ENCODE measurements at regions not wholly inside any gene's neighbourhood (a gene's known extent, or its start where the extent isn't known, plus 50 kb on each side); places are given as distances from the start of the nearest gene placed in this dataset.

- TF ChIP-seq CTCF (conservative IDR thresholded peaks at IDR 0.05), result no peak
- no peak for TF ChIP-seq EZH2 (IDR thresholded peaks at IDR 0.05; ENCODE audit: low read depth)
Measured at GRCh38 chr18:64979791-64980190, 771.0 kb upstream of the CDH7 start.

Data from PC-9 (cell line).